ENCODE measurements at regions not wholly inside any gene's neighbourhood (a gene's known extent, or its start where the extent isn't known, plus 50 kb on each side); places are given as distances from the start of the nearest gene placed in this dataset.

DNA sequence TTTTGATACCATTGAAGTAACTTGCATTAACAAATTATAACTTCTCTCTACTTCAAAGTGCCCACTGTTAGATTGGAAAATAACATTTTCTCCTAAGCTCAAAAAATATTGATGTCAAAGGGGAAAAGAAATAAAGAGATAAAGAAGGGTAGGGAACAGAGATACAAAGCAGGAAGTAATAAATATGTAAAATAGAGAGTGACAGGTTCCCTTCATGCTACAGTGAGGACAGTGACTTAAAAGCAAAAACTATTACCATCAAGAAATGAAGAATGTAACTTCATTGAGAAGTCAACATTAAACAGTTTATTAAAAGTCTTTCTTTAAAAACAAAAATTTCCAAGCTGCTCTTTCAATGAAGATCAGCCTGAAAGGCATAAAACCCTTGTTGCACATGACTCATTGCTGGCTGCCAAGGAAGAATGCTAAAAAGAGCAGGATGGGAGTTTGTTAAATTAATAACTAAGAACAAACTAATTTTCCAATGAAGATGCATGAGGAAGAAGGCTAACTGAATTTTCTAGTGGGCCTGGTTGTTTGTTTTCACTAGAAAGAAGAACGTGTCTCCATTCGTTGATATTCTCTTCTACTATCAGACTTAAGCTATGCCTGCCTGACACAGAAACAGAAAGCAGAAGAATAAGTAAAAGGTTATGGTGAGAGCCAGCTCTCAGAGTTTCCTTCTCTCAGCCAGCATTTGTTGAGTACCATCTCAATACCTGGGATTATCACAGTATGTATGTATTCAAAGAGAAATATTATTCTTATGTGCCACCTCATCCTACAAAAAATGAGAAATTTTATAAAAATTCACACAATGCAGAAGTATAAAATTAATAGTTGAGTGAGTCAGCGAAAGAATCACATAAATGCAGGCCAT is 197.8 kb upstream of the NREP start:
- TF ChIP-seq POLR2AphosphoS5 (IDR thresholded peaks at IDR 0.05; ENCODE audit: insufficient read depth in 1 of 2, low read depth in 1 of 2) (no peak), POLR2A (IDR thresholded peaks at IDR 0.05) (no peak)
- TF ChIP-seq, protein P1, sequence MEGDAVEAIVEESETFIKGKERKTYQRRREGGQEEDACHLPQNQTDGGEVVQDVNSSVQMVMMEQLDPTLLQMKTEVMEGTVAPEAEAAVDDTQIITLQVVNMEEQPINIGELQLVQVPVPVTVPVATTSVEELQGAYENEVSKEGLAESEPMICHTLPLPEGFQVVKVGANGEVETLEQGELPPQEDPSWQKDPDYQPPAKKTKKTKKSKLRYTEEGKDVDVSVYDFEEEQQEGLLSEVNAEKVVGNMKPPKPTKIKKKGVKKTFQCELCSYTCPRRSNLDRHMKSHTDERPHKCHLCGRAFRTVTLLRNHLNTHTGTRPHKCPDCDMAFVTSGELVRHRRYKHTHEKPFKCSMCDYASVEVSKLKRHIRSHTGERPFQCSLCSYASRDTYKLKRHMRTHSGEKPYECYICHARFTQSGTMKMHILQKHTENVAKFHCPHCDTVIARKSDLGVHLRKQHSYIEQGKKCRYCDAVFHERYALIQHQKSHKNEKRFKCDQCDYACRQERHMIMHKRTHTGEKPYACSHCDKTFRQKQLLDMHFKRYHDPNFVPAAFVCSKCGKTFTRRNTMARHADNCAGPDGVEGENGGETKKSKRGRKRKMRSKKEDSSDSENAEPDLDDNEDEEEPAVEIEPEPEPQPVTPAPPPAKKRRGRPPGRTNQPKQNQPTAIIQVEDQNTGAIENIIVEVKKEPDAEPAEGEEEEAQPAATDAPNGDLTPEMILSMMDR (IDR thresholded peaks at IDR 0.05) = no peak
- no peaks in the 10 kb centered on the region for H3K4me1 ChIP-seq
- DNase-seq (ENCODE audit: extremely low spot score in 2 of 2) = no peak
- H3K4me3 ChIP-seq = no peak overlapping the region
- H3K27me3 ChIP-seq = no peaks in the 10 kb centered on the region
- H3K36me3 ChIP-seq = no peaks in the 10 kb centered on the region
- H3K9me3 ChIP-seq = no peaks in the 10 kb centered on the region
- no peak overlapping the region for H3K27ac ChIP-seq
- intact Hi-C loops (cut with DNase I) = no loop called here

DNA sequence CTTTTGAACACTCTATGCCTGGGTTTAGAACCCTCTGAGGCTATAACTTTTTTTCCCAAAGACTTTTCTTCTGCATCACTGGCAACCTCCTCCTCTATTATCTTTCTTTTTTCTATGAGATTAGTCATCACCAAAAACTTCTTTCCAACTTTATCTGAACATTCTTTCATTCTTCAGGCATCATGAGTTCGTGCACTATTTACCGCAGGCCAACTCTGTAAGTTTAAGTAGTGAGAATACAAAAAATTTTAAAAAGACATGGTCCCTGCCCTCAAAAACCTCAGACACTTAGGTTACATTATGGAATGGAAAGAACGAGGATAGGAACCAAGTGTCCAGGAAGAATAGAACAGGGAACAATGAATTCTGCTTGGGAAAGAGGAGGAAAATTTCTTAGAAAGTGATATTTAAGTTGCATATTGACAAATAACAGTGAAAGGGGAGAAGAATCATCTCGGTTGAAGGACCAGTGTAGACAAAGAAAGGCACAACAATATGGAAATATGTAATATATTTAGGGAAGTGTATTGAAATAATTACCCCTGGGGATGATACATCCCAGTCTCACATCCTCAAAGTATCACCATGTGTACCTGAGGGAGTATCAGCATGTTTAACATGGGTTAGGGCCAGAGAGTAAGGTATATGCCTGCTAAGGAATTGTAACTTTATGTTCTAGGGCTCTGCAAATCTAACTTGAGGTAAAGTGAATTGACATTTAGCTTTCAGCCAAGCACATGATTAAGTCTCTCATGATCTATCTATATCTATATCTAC is 196.5 kb upstream of the NREP start:
- DNase-seq (ENCODE audit: extremely low spot score in 2 of 2) = no peak
- Histone ChIP-seq H3K4me1 (no peaks in the 10 kb centered on the region), H3K27ac (no peak overlapping the region), H3K9me3 (no peaks in the 10 kb centered on the region), H3K4me3 (no peak overlapping the region), H3K36me3 (no peaks in the 10 kb centered on the region), H3K27me3 (no peaks in the 10 kb centered on the region)
- TF ChIP-seq, protein P1 (IDR thresholded peaks at IDR 0.05) = no peak
- TF ChIP-seq POLR2A (IDR thresholded peaks at IDR 0.05) (no peak), POLR2AphosphoS5 (IDR thresholded peaks at IDR 0.05; ENCODE audit: insufficient read depth in 1 of 2, low read depth in 1 of 2) (no peak)
- intact Hi-C loops (cut with DNase I) = no loop called here

DNA sequence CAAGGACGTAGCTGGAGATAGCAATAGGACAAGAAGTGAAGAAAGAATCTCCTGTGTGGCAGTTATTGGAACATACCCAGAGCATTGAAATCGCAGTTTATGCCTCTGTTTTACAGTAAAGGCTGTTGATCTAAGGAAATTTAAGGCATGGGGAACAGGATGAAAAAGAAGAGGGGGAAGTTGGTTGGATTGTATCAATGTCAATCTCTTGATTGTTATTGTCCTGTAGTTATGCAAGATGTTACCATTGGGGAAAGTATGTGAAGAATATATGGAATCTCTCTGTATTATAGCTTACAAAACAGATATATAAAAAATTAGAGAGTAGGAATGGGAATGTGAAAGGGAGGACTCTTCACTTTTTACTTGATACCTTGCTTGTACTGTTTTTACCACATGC is 195.6 kb upstream of the NREP start:
- no peak overlapping the region for H3K27ac ChIP-seq
- no peaks in the 10 kb centered on the region for H3K36me3 ChIP-seq
- no peak for TF ChIP-seq POLR2A (IDR thresholded peaks at IDR 0.05)
- H3K4me3 ChIP-seq = no peak overlapping the region
- H3K27me3 ChIP-seq = no peaks in the 10 kb centered on the region
- DNase-seq (ENCODE audit: extremely low spot score in 2 of 2) = no peak
- no peaks in the 10 kb centered on the region for H3K4me1 ChIP-seq
- H3K9me3 ChIP-seq = no peaks in the 10 kb centered on the region
- intact Hi-C loops (cut with DNase I) = no loop called here

DNA sequence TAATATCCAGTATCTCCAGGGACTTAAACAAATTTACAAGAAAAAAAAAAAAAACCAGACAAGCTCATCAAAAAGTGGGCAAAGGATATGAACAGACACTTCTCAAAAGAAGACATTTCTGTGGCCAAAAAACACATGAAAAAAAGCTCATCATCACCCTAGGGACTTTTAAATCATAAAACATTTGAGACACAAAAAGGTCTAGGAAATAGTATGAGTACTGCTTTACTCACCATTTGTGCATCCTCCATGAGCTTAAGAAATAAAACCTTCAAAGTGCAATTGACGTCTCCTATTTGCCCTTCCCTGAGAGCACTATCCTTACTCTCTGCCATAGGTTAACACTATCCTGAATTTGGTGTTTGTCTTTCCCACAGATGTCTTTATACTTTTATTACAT is 193.7 kb upstream of the NREP start:
- H3K36me3 ChIP-seq = no peaks in the 10 kb centered on the region
- no peaks in the 10 kb centered on the region for H3K9me3 ChIP-seq
- no peak overlapping the region for H3K27ac ChIP-seq
- intact Hi-C loops (cut with DNase I) = no loop called here
- no peak overlapping the region for H3K4me3 ChIP-seq
- no peak for DNase-seq (ENCODE audit: extremely low spot score in 2 of 2)
- H3K4me1 ChIP-seq = no peaks in the 10 kb centered on the region
- TF ChIP-seq, protein P1 (IDR thresholded peaks at IDR 0.05) = no peak
- TF ChIP-seq POLR2AphosphoS5 (IDR thresholded peaks at IDR 0.05; ENCODE audit: insufficient read depth in 1 of 2, low read depth in 1 of 2) (no peak), POLR2A (IDR thresholded peaks at IDR 0.05) (no peak)
- no peaks in the 10 kb centered on the region for H3K27me3 ChIP-seq

DNA sequence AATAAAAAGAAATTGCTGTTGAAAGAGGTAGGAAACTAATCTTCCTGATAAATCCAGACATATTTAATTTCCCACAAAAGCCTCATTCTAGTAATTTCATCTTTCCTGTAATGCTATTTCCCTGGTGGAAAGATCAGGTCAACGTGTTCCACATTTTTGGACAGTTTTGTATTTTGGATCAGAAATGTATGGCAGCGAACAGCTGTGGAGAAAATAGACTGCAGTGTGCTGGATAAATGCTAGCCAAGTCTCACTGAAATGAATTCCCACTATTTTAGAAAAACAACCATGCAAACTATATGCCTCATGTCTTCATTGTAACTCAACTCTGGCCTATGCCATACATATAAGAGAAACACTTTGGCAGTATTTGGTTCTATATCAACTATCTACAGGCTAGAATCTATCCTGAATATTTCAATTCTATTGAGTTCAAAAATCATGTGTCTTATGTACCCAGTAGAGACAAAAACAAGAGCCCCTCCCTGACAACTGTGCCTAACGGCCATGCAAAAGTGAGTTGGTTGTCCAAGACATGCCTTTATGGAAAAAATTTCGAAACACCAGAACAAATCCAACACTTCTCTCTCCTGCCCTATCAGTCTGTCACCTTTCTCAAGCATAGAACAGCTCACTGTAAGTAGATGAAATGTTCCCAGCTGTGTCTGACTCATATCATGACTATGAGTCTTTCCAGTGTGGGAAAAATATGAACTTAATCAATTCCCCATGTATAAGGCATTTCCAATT is 191.3 kb upstream of the NREP start:
- H3K27ac ChIP-seq = no peak overlapping the region

More for the DNA sequence above, 191.3 kb upstream of the NREP start:
- intact Hi-C loops (cut with DNase I) = no loop called here
- no peak overlapping the region for H3K4me3 ChIP-seq
- H3K27me3 ChIP-seq = no peaks in the 10 kb centered on the region
- H3K36me3 ChIP-seq = no peaks in the 10 kb centered on the region
- DNase-seq (ENCODE audit: extremely low spot score in 2 of 2) = no peak
- TF ChIP-seq, protein P1 (IDR thresholded peaks at IDR 0.05) = no peak
- TF ChIP-seq POLR2AphosphoS5 (IDR thresholded peaks at IDR 0.05; ENCODE audit: insufficient read depth in 1 of 2, low read depth in 1 of 2) = no peak
- TF ChIP-seq POLR2A (IDR thresholded peaks at IDR 0.05) = no peak
- H3K4me1 ChIP-seq = no peaks in the 10 kb centered on the region
- no peaks in the 10 kb centered on the region for H3K9me3 ChIP-seq

Data from vagina (tissue), 2 donors.